GM23338 (cell line): ENCODE measurements at regions not wholly inside any gene's neighbourhood (a gene's known extent, or its start where the extent isn't known, plus 50 kb on each side); places are given as distances from the start of the nearest gene placed in this dataset.

Experiments
- ATAC-seq: fragments of 200-7000 bp; cut with Tn5 transposase; 3 replicates; pipeline ENCODE4 v1.9.1; 2020
- DNase-seq: peaks from one replicate; pipeline ENCODE4 v3.0.0-alpha.2; 2015; ENCODE audit warnings: low spot score
- H2AFZ ChIP-seq: fragments of 200-600 bp; sonication (generic); 2 replicates; pipeline ENCODE4 v1.8.0; 2016; ENCODE audit warnings: antibody characterized with exemption, mild to moderate bottlenecking, moderate library complexity
- H3F3A ChIP-seq: fragments of 200-600 bp; sonication (generic); replicated peaks from 2 replicates; pipeline ENCODE4 v1.8.0; 2017; ENCODE audit warnings: antibody characterized with exemption, mixed run types, low read depth
- H3K27ac ChIP-seq: fragments of 200-600 bp; sonication (generic); 2 replicates; pipeline ENCODE4 v1.6.1; 2016; ENCODE audit warnings: low read depth
- H3K27me3 ChIP-seq: fragments of 200-600 bp; sonication (generic); 2 replicates; pipeline ENCODE4 v1.8.0; 2016; ENCODE audit warnings: mild to moderate bottlenecking, mixed run types, moderate library complexity; ENCODE audit not compliant: insufficient read depth
- H3K36me3 ChIP-seq: fragments of 200-600 bp; sonication (generic); 2 replicates; pipeline ENCODE4 v1.8.0; 2016; ENCODE audit warnings: mild to moderate bottlenecking; ENCODE audit not compliant: insufficient read depth
- H3K4me1 ChIP-seq: fragments of 200-600 bp; sonication (generic); 2 replicates; pipeline ENCODE4 v1.8.0; 2016; ENCODE audit warnings: mild to moderate bottlenecking, moderate library complexity; ENCODE audit not compliant: insufficient read depth
- H3K4me2 ChIP-seq: fragments of 200-600 bp; sonication (generic); 2 replicates; pipeline ENCODE4 v1.7.1; 2017; ENCODE audit warnings: mixed run types
- H3K4me3 ChIP-seq: fragments of 200-600 bp; sonication (generic); 2 replicates; pipeline ENCODE4 v1.6.1; 2016; ENCODE audit warnings: mixed run types
- H3K79me2 ChIP-seq: fragments of 200-600 bp; sonication (generic); replicated peaks from 2 replicates; pipeline ENCODE4 v1.8.0; 2017; ENCODE audit warnings: mild to moderate bottlenecking; ENCODE audit not compliant: insufficient read depth
- H3K9me2 ChIP-seq: fragments of 200-600 bp; sonication (generic); 2 replicates; pipeline ENCODE4 v1.8.0; 2017; ENCODE audit not compliant: insufficient read depth
- H4K20me1 ChIP-seq: fragments of 200-600 bp; sonication (generic); replicated peaks from 2 replicates; pipeline ENCODE4 v1.8.0; 2017; ENCODE audit warnings: mild to moderate bottlenecking; ENCODE audit not compliant: insufficient read depth
- H3K27ac Mint-ChIP-seq: 2 replicates; pipeline ENCODE4 v1.8.0; 2020; ENCODE audit warnings: inconsistent platforms, mild to moderate bottlenecking, moderate library complexity, mixed read lengths
- H3K27me3 Mint-ChIP-seq: 3 replicates; pipeline ENCODE4 v1.8.0; 2022; ENCODE audit warnings: low read depth, mild to moderate bottlenecking, moderate library complexity, mixed read lengths, inconsistent platforms; ENCODE audit not compliant: insufficient read depth, poor library complexity
- H3K36me3 Mint-ChIP-seq: 3 replicates; pipeline ENCODE4 v1.8.0; 2021; ENCODE audit warnings: low read depth, mild to moderate bottlenecking, inconsistent platforms, moderate library complexity, mixed read lengths
- H3K4me1 Mint-ChIP-seq: 3 replicates; pipeline ENCODE4 v1.8.0; 2020; ENCODE audit warnings: mild to moderate bottlenecking, inconsistent platforms, mixed read lengths
- H3K4me3 Mint-ChIP-seq: 3 replicates; pipeline ENCODE4 v1.8.0; 2021; ENCODE audit warnings: moderate library complexity, mild to moderate bottlenecking, inconsistent platforms, mixed read lengths
- H3K9me3 Mint-ChIP-seq: 3 replicates; pipeline ENCODE4 v1.8.0; 2020; ENCODE audit warnings: moderate library complexity, mild to moderate bottlenecking, inconsistent platforms, mixed read lengths
- EZH2 ChIP-seq: fragments of 200-600 bp; sonication (generic); IDR thresholded peaks from one replicate; pipeline ENCODE4 v1.8.0; 2017; ENCODE audit warnings: antibody characterized with exemption, mild to moderate bottlenecking, low read depth; ENCODE audit not compliant: unreplicated experiment
- EZH2phosphoT487 ChIP-seq: fragments of 200-600 bp; sonication (generic); IDR thresholded peaks from one replicate; pipeline ENCODE4 v1.8.1; 2018; ENCODE audit warnings: antibody characterized with exemption; ENCODE audit not compliant: unreplicated experiment
- JUNB ChIP-seq: IDR thresholded peaks from one replicate; pipeline ENCODE4 v1.6.1; 2016; ENCODE audit warnings: antibody characterized with exemption; ENCODE audit not compliant: unreplicated experiment
- POLR2AphosphoS5 ChIP-seq: IDR thresholded peaks from 2 replicates; pipeline ENCODE4 v1.6.1; 2016; ENCODE audit warnings: antibody characterized with exemption, low read depth
- REST ChIP-seq: IDR thresholded peaks from one replicate; pipeline ENCODE4 v1.6.1; 2018; ENCODE audit warnings: antibody characterized with exemption; ENCODE audit not compliant: unreplicated experiment
- STAT1 ChIP-seq: IDR thresholded peaks from one replicate; pipeline ENCODE4 v1.6.1; 2016; ENCODE audit warnings: antibody characterized with exemption; ENCODE audit not compliant: unreplicated experiment
- ZNF114 ChIP-seq: fragments of 250-450 bp; sonication (Bioruptor Pico); IDR thresholded peaks from 2 replicates; pipeline ENCODE4 v1.5.0; 2020; ENCODE audit warnings: mild to moderate bottlenecking, moderate library complexity
- ZNF331 ChIP-seq: fragments of 250-450 bp; sonication (Bioruptor Pico); IDR thresholded peaks from 2 replicates; pipeline ENCODE4 v1.5.0; 2020; ENCODE audit warnings: low read depth, mild to moderate bottlenecking, moderate library complexity
- TF ChIP-seq, protein P1 (sequence below), 2 experiments: fragments of 200-600 bp in 1 of 2; sonication (generic) in 1 of 2; conservative IDR thresholded peaks; 2 replicates each; pipeline versions ENCODE4 v1.5.1 to v1.6.1; 2016 to 2017; ENCODE audit warnings: antibody characterized with exemption in 2 of 2, low read depth in 2 of 2, mild to moderate bottlenecking in 2 of 2, moderate library complexity in 1 of 2
- TF ChIP-seq, protein P2 (sequence below): IDR thresholded peaks from 2 replicates; pipeline ENCODE4 v1.6.1; 2016; ENCODE audit warnings: antibody characterized with exemption
- TF ChIP-seq, protein P3 (sequence below): fragments of 250-450 bp; sonication (Bioruptor Pico); IDR thresholded peaks from 2 replicates; pipeline ENCODE4 v1.5.0; 2020; ENCODE audit warnings: mild to moderate bottlenecking, moderate library complexity

DNA sequence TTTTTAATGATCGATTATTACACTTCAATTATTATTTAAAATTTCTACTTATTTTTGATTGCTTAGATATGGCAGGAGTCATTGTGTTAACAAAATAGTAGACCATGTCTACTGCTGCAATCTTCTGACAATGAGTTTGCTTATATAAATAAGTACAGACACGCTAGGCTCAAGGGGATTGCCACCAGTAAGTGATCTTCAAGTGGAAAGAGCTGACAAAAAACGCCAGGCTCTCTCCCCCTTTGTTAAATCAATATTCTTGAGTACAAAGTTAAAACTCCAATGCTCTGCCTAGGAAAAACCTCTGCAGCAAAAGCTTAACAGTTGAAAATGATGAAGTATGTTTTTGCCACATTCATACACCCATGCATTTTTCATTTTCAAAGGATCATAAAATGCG is 738.1 kb downstream of the HDGFL1 start (continued):
- TF ChIP-seq, protein P1, sequence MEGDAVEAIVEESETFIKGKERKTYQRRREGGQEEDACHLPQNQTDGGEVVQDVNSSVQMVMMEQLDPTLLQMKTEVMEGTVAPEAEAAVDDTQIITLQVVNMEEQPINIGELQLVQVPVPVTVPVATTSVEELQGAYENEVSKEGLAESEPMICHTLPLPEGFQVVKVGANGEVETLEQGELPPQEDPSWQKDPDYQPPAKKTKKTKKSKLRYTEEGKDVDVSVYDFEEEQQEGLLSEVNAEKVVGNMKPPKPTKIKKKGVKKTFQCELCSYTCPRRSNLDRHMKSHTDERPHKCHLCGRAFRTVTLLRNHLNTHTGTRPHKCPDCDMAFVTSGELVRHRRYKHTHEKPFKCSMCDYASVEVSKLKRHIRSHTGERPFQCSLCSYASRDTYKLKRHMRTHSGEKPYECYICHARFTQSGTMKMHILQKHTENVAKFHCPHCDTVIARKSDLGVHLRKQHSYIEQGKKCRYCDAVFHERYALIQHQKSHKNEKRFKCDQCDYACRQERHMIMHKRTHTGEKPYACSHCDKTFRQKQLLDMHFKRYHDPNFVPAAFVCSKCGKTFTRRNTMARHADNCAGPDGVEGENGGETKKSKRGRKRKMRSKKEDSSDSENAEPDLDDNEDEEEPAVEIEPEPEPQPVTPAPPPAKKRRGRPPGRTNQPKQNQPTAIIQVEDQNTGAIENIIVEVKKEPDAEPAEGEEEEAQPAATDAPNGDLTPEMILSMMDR (conservative IDR thresholded peaks at IDR 0.05; ENCODE audit: low read depth in 2 of 2), result no peak
- no peak for TF ChIP-seq POLR2AphosphoS5

GRCh38 chr6:23308166-23308565 is 738.8 kb downstream of the HDGFL1 start:
- H3F3A ChIP-seq, result no peaks in the 10 kb centered on the region
- no peaks in the 10 kb centered on the region for H4K20me1 ChIP-seq
- H3K27me3 ChIP-seq, result no peaks in the 10 kb centered on the region
- TF ChIP-seq REST (no peak), JUNB (no peak), ZNF331 (CRISPR knock-in tag) (no peak), STAT1 (no peak), ZNF114 (CRISPR knock-in tag) (no peak), EZH2phosphoT487 (no peak), EZH2 (no peak)
- TF ChIP-seq, protein P2, sequence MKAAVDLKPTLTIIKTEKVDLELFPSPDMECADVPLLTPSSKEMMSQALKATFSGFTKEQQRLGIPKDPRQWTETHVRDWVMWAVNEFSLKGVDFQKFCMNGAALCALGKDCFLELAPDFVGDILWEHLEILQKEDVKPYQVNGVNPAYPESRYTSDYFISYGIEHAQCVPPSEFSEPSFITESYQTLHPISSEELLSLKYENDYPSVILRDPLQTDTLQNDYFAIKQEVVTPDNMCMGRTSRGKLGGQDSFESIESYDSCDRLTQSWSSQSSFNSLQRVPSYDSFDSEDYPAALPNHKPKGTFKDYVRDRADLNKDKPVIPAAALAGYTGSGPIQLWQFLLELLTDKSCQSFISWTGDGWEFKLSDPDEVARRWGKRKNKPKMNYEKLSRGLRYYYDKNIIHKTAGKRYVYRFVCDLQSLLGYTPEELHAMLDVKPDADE, result no peak
- TF ChIP-seq, protein P3, sequence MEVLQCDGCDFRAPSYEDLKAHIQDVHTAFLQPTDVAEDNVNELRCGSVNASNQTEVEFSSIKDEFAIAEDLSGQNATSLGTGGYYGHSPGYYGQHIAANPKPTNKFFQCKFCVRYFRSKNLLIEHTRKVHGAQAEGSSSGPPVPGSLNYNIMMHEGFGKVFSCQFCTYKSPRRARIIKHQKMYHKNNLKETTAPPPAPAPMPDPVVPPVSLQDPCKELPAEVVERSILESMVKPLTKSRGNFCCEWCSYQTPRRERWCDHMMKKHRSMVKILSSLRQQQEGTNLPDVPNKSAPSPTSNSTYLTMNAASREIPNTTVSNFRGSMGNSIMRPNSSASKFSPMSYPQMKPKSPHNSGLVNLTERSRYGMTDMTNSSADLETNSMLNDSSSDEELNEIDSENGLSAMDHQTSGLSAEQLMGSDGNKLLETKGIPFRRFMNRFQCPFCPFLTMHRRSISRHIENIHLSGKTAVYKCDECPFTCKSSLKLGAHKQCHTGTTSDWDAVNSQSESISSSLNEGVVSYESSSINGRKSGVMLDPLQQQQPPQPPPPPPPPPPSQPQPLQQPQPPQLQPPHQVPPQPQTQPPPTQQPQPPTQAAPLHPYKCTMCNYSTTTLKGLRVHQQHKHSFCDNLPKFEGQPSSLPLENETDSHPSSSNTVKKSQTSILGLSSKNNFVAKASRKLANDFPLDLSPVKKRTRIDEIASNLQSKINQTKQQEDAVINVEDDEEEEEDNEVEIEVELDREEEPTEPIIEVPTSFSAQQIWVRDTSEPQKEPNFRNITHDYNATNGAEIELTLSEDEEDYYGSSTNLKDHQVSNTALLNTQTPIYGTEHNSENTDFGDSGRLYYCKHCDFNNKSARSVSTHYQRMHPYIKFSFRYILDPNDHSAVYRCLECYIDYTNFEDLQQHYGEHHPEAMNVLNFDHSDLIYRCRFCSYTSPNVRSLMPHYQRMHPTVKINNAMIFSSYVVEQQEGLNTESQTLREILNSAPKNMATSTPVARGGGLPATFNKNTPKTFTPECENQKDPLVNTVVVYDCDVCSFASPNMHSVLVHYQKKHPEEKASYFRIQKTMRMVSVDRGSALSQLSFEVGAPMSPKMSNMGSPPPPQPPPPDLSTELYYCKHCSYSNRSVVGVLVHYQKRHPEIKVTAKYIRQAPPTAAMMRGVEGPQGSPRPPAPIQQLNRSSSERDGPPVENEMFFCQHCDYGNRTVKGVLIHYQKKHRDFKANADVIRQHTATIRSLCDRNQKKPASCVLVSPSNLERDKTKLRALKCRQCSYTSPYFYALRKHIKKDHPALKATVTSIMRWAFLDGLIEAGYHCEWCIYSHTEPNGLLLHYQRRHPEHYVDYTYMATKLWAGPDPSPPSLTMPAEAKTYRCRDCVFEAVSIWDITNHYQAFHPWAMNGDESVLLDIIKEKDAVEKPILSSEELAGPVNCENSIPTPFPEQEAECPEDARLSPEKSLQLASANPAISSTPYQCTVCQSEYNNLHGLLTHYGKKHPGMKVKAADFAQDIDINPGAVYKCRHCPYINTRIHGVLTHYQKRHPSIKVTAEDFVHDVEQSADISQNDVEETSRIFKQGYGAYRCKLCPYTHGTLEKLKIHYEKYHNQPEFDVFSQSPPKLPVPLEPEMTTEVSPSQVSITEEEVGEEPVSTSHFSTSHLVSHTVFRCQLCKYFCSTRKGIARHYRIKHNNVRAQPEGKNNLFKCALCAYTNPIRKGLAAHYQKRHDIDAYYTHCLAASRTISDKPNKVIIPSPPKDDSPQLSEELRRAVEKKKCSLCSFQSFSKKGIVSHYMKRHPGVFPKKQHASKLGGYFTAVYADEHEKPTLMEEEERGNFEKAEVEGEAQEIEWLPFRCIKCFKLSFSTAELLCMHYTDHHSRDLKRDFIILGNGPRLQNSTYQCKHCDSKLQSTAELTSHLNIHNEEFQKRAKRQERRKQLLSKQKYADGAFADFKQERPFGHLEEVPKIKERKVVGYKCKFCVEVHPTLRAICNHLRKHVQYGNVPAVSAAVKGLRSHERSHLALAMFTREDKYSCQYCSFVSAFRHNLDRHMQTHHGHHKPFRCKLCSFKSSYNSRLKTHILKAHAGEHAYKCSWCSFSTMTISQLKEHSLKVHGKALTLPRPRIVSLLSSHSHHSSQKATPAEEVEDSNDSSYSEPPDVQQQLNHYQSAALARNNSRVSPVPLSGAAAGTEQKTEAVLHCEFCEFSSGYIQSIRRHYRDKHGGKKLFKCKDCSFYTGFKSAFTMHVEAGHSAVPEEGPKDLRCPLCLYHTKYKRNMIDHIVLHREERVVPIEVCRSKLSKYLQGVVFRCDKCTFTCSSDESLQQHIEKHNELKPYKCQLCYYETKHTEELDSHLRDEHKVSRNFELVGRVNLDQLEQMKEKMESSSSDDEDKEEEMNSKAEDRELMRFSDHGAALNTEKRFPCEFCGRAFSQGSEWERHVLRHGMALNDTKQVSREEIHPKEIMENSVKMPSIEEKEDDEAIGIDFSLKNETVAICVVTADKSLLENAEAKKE (CRISPR knock-in tag), result no peak
- TF ChIP-seq, protein P1 (conservative IDR thresholded peaks at IDR 0.05; ENCODE audit: low read depth in 2 of 2), result no peak
- H3K9me2 ChIP-seq, result 0 out of 2 replicates have a peak, but pooled peaks cover 9% of the 10 kb centered on the region
- Mint-ChIP-seq H3K4me3 (no peak overlapping the region), H3K36me3 (no peaks in the 10 kb centered on the region), H3K4me1 (no peaks in the 10 kb centered on the region), H3K27ac (no peak overlapping the region), H3K9me3 (no peaks in the 10 kb centered on the region), H3K27me3 (no peaks in the 10 kb centered on the region)
- no peaks in the 10 kb centered on the region for H3K4me1 ChIP-seq
- H3K36me3 ChIP-seq, result no peaks in the 10 kb centered on the region
- H3K27ac ChIP-seq, result no peak overlapping the region
- no peak overlapping the region for H3K4me3 ChIP-seq
- H3K79me2 ChIP-seq, result no peaks in the 10 kb centered on the region
- ATAC-seq, result no peak
- no peak overlapping the region for H3K4me2 ChIP-seq
- no peak for DNase-seq
- H2AFZ ChIP-seq, result no peak overlapping the region
